HEK293 (cell line): ENCODE measurements at regions not wholly inside any gene's neighbourhood (a gene's known extent, or its start where the extent isn't known, plus 50 kb on each side); places are given as distances from the start of the nearest gene placed in this dataset.

Experiments used
- CTCF ChIA-PET: fragments of 350-600 bp; formaldehyde crosslinking; extraction: SDS; loops from one replicate; lab custom pipeline; 2021; ENCODE audit warnings: antibody characterized with exemption; lab: Yijun Ruan, JAX
- POLR2A ChIA-PET: fragments of 300-600 bp; formaldehyde crosslinking; extraction: SDS; loops from one replicate; lab custom pipeline; 2020; ENCODE audit warnings: antibody characterized with exemption, inconsistent platforms; lab: Yijun Ruan, JAX
- H3K27ac ChIP-seq: fragments of 200-500 bp; sonication (Bioruptor generic); 2 replicates; pipeline ENCODE4 v1.5.1; 2014; ENCODE audit warnings: low read depth, low read length, control low read depth, inconsistent platforms; ENCODE audit errors: extremely low read depth
- H3K36me3 ChIP-seq, 2 experiments: fragments of 200-500 bp in 1 of 2; sonication (Bioruptor generic) in 1 of 2; 1 replicate in 1 of 2; 2 replicates in 1 of 2; pipeline ENCODE4 v1.5.1; 2014 to 2017; ENCODE audit warnings: inconsistent platforms in 2 of 2, low read length in 2 of 2; ENCODE audit not compliant: control insufficient read depth in 2 of 2, insufficient read depth in 1 of 2
- H3K4me1 ChIP-seq: fragments of 200-500 bp; sonication (Bioruptor generic); 2 replicates; pipeline ENCODE4 v1.5.1; 2014; ENCODE audit warnings: mild to moderate bottlenecking, low read length, inconsistent platforms; ENCODE audit not compliant: control insufficient read depth, insufficient read depth
- H3K4me3 ChIP-seq: 2 replicates; pipeline ENCODE4 v1.5.1; 2011; ENCODE audit warnings: low read depth, mild to moderate bottlenecking, control low read depth, low read length, moderate library complexity
- H3K9me3 ChIP-seq: fragments of 200-500 bp; sonication (Bioruptor generic); 2 replicates; pipeline ENCODE4 v1.5.1; 2014; ENCODE audit warnings: low read depth, low read length, inconsistent platforms; ENCODE audit not compliant: control insufficient read depth, insufficient read depth
- GLIS1 ChIP-seq: fragments of 450-650 bp; formaldehyde crosslinking; IDR thresholded peaks from 2 replicates; pipeline ENCODE4 v1.5.1; 2016; ENCODE audit warnings: missing biosample characterization, missing genetic modification characterization
- KLF1 ChIP-seq: fragments of 450-650 bp; formaldehyde crosslinking; IDR thresholded peaks from 2 replicates; pipeline ENCODE4 v1.5.1; 2016; ENCODE audit warnings: missing biosample characterization, missing genetic modification characterization
- KLF9 ChIP-seq: fragments of 450-650 bp; formaldehyde crosslinking; IDR thresholded peaks from 2 replicates; pipeline ENCODE4 v1.5.1; 2016; ENCODE audit warnings: missing biosample characterization, missing genetic modification characterization, low read depth
- PRDM4 ChIP-seq: fragments of 450-650 bp; formaldehyde crosslinking; IDR thresholded peaks from 2 replicates; pipeline ENCODE4 v1.5.1; 2017; ENCODE audit warnings: missing biosample characterization, missing genetic modification characterization
- PRDM6 ChIP-seq: fragments of 450-650 bp; formaldehyde crosslinking; IDR thresholded peaks from 2 replicates; pipeline ENCODE4 v1.5.1; 2017; ENCODE audit warnings: missing biosample characterization, missing genetic modification characterization
- ZBTB49 ChIP-seq: fragments of 450-650 bp; formaldehyde crosslinking; IDR thresholded peaks from 2 replicates; pipeline ENCODE4 v1.5.1; 2016; ENCODE audit warnings: missing biosample characterization, missing genetic modification characterization, low read depth
- ZFHX2 ChIP-seq: fragments of 450-650 bp; formaldehyde crosslinking; conservative IDR thresholded peaks from 2 replicates; pipeline ENCODE4 v1.5.1; 2016; ENCODE audit warnings: missing biosample characterization, missing genetic modification characterization
- ZNF132 ChIP-seq: fragments of 450-650 bp; formaldehyde crosslinking; IDR thresholded peaks from 2 replicates; pipeline ENCODE4 v1.5.1; 2017; ENCODE audit warnings: missing biosample characterization, missing genetic modification characterization, borderline replicate concordance
- ZNF157 ChIP-seq: fragments of 450-650 bp; formaldehyde crosslinking; IDR thresholded peaks from 2 replicates; pipeline ENCODE4 v1.5.1; 2016; ENCODE audit warnings: missing biosample characterization, missing genetic modification characterization
- ZNF23 ChIP-seq: fragments of 450-650 bp; formaldehyde crosslinking; IDR thresholded peaks from 2 replicates; pipeline ENCODE4 v1.5.1; 2016; ENCODE audit warnings: missing biosample characterization, missing genetic modification characterization, borderline replicate concordance
- ZNF341 ChIP-seq: fragments of 450-650 bp; formaldehyde crosslinking; IDR thresholded peaks from 2 replicates; pipeline ENCODE4; 2016; ENCODE audit warnings: low read depth, missing biosample characterization, missing genetic modification characterization
- ZNF350 ChIP-seq: fragments of 450-650 bp; formaldehyde crosslinking; IDR thresholded peaks from 2 replicates; pipeline ENCODE4 v1.5.0; 2017; ENCODE audit warnings: missing biosample characterization, mild to moderate bottlenecking, missing genetic modification characterization
- ZNF404 ChIP-seq: fragments of 450-650 bp; formaldehyde crosslinking; IDR thresholded peaks from 2 replicates; pipeline ENCODE4 v1.5.1; 2017; ENCODE audit warnings: missing biosample characterization, missing genetic modification characterization
- ZNF433 ChIP-seq: fragments of 450-650 bp; formaldehyde crosslinking; IDR thresholded peaks from 2 replicates; pipeline ENCODE4 v1.5.1; 2016; ENCODE audit warnings: missing biosample characterization, missing genetic modification characterization, low read depth
- ZNF473 ChIP-seq: fragments of 450-650 bp; formaldehyde crosslinking; IDR thresholded peaks from 2 replicates; pipeline ENCODE4 v1.5.1; 2017; ENCODE audit warnings: missing biosample characterization, missing genetic modification characterization
- ZNF510 ChIP-seq: fragments of 450-650 bp; formaldehyde crosslinking; IDR thresholded peaks from 2 replicates; pipeline ENCODE4 v1.5.1; 2018; ENCODE audit warnings: mild to moderate bottlenecking, missing genetic modification characterization, missing biosample characterization; ENCODE audit not compliant: insufficient replicate concordance
- ZNF555 ChIP-seq: fragments of 450-650 bp; formaldehyde crosslinking; conservative IDR thresholded peaks from 2 replicates; pipeline ENCODE4 v1.5.1; 2017; ENCODE audit warnings: missing biosample characterization, mild to moderate bottlenecking, missing genetic modification characterization, inconsistent platforms
- ZNF596 ChIP-seq: fragments of 450-650 bp; IDR thresholded peaks from 2 replicates; pipeline ENCODE4 v1.5.0; 2018; ENCODE audit warnings: missing biosample characterization, mild to moderate bottlenecking, missing genetic modification characterization, moderate library complexity
- ZNF639 ChIP-seq: fragments of 450-650 bp; formaldehyde crosslinking; IDR thresholded peaks from 2 replicates; pipeline ENCODE4 v1.5.1; 2016; ENCODE audit warnings: missing biosample characterization, missing genetic modification characterization
- ZNF776 ChIP-seq: fragments of 450-650 bp; formaldehyde crosslinking; IDR thresholded peaks from 2 replicates; pipeline ENCODE4 v1.5.0; 2017; ENCODE audit warnings: missing biosample characterization, missing genetic modification characterization, borderline replicate concordance

- TF ChIP-seq ZNF596 (tag by site-specific recombination) (no peak), KLF1 (tag by site-specific recombination) (no peak)
These were observed 247.4 kb upstream of the TBL1XR1 start (continued) for GRCh38 chr3:177444696-177445095.

GRCh38 chr3:177445549-177445948 is 248.3 kb upstream of the TBL1XR1 start:
- Histone ChIP-seq H3K9me3 (no peaks in the 10 kb centered on the region), H3K27ac (no peak overlapping the region), H3K4me3 (no peak overlapping the region), H3K36me3 (no peaks in the 10 kb centered on the region), H3K4me1 (no peaks in the 10 kb centered on the region)
- TF ChIP-seq ZNF639 (tag by site-specific recombination) (no peak), ZFHX2 (peak; percentile 16; the same call in 1 of the 2 replicates), ZNF473 (tag by site-specific recombination) (no peak), ZNF350 (no peak), ZNF433 (tag by site-specific recombination) (no peak), ZNF510 (tag by site-specific recombination) (no peak), PRDM6 (tag by site-specific recombination) (peak; percentile 29; the same call in 1 of the 2 replicates), KLF9 (tag by site-specific recombination) (no peak), ZNF555 (tag by site-specific recombination) (no peak)
- POLR2A ChIA-PET: no interaction called here
- CTCF ChIA-PET: no interaction called here

GRCh38 chr3:177446165-177446601 is 248.9 kb upstream of the TBL1XR1 start:
- H3K4me3 ChIP-seq: no peak overlapping the region
- H3K27ac ChIP-seq: no peak overlapping the region
- no peaks in the 10 kb centered on the region for H3K36me3 ChIP-seq
- H3K4me1 ChIP-seq: no peaks in the 10 kb centered on the region
- H3K9me3 ChIP-seq: no peaks in the 10 kb centered on the region
- no peak for TF ChIP-seq ZNF350
- TF ChIP-seq ZNF23 (tag by site-specific recombination): no peak
- no peak for TF ChIP-seq ZNF555 (tag by site-specific recombination)
- TF ChIP-seq, all 188 proteins: peak for 0
- CTCF ChIA-PET: interaction anchor here (1.0 kb wide), 1 partner anchor 9 kb away, joined by 3 read pairs; no protein-coding TSS in a partner anchor
- POLR2A ChIA-PET: no interaction called here

- H3K4me1 ChIP-seq: no peaks in the 10 kb centered on the region
- H3K4me3 ChIP-seq: no peak overlapping the region
- ChIA-PET POLR2A (no interaction called here), CTCF (no interaction called here)
- TF ChIP-seq ZNF341 (tag by site-specific recombination): peak; percentile 52
- no peak for TF ChIP-seq ZNF776 (tag by site-specific recombination)
- TF ChIP-seq ZBTB49: no peak
- peak; percentile 16; the same call in 1 of the 2 replicates for TF ChIP-seq GLIS1 (tag by site-specific recombination)
- no peak for TF ChIP-seq PRDM4 (tag by site-specific recombination)
- no peak for TF ChIP-seq ZNF404 (tag by site-specific recombination)
- TF ChIP-seq ZNF132 (tag by site-specific recombination): no peak
- TF ChIP-seq ZNF157 (tag by site-specific recombination): no peak
- no peaks in the 10 kb centered on the region for H3K36me3 ChIP-seq
- no peak overlapping the region for H3K27ac ChIP-seq
- no peaks in the 10 kb centered on the region for H3K9me3 ChIP-seq
These were observed 250.7 kb upstream of the TBL1XR1 start for GRCh38 chr3:177447938-177448337.
